ENCODE measurements at regions not wholly inside any gene's neighbourhood (a gene's known extent, or its start where the extent isn't known, plus 50 kb on each side); places are given as distances from the start of the nearest gene placed in this dataset.

DNA sequence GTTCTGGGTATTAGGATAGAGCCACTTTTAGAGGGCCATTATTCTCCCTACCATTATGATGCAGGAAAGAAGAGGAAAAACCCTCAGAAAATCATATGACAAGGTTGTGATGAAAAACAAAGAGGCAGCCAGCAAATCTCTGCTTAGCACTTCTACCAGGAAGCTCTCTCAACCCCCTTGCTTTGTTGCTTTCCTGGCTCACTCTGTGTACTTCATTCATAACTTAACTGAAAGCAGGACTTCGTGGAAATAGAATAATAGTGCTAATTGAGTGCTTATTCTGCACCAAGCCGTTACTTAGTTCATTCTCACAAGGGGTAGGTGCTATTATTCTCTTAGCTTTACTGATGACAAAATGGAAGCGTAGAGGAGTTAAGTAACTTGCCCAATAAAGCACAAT, 354.1 kb downstream of the HRH4 start:
- no peak for DNase-seq (ENCODE audit: low read depth)
- no peak for TF ChIP-seq CTCF (conservative IDR thresholded peaks at IDR 0.05; ENCODE audit: low read depth, low read length)
- no peak overlapping the region for H3K4me3 ChIP-seq (ENCODE audit: low read length)

DNA sequence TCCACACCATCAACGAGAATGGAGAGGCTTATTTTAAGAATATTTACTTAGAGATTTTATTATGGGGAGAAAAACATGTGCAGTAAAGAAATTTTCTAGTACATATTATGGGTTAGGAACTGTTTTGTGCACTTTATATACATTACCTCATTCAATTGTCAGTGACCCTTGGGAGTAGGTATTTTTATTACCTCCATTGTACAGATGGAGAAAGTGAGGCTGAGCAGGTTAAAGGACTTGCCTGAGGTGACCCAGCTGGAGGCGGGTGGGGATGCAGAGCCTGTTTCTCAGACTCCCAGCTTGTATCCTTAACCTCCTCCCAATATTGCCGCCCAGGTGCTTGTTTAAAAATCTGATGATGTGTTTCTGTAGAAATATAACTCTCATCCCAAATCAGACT, 356.7 kb downstream of the HRH4 start:
- no peak for TF ChIP-seq CTCF (conservative IDR thresholded peaks at IDR 0.05; ENCODE audit: low read depth, low read length)
- no peak overlapping the region for H3K4me3 ChIP-seq (ENCODE audit: low read length)
- no peak for DNase-seq (ENCODE audit: low read depth)

DNA sequence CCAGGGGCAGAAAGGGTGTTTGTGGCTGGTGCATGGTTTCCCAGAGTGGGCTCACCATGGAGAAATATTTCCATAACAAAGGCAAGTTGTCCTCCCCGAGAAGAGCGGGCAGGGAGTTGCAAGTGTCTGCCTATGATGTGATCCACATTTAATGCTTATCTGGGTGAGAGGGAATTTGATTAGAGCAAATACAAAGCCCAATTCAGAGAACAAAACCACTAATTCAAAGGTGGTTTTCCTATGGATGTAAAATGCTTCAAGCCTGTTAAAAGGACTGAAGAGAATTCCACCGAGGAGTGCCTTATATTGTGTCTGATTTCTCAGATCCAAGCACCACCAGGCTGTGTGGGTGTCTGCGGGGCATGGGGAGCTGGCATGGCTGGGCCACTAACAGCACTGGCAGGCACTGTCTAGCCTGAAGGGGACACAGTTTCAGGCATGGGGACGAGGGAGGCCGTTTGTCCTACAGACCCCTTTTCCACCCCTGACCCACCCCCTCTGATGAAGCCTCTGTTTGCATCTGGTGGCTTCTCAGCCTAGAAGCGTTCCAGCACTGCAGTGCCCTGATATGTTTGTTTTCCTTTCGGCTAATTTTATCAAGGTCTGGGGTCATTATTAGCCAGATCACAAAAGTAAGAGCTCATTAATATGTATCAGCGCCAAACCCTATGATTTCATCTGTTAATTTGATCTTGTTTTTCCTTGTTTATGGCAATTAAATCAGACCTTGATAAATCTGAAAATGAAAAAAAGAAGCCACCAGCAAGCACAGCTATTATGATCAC, 357.3 kb downstream of the HRH4 start:
- TF ChIP-seq CTCF (conservative IDR thresholded peaks at IDR 0.05; ENCODE audit: low read depth, low read length), result no peak
- no peak overlapping the region for H3K4me3 ChIP-seq (ENCODE audit: low read length)

DNA sequence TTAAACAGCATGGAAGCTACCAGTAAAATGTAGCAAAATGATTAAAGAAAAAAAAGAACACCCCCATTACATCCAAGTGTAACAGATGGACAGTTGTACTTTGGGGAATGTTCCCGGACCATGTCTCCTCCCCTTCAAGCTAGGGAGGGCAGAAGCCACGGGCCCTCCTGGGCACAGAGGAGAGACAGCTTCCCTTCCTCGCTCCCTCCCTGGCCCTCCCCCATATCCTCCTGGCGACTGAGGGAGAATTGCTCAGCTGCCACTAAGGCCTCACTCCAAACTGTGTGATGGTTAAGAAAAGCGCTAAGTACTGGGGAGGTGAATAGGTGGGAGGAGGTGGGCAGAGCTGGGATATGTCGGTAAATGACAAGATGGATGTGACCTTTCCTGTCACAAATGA, 358.0 kb downstream of the HRH4 start:
- DNase-seq (ENCODE audit: low read depth), result no peak
- H3K4me3 ChIP-seq (ENCODE audit: low read length), result no peak overlapping the region
- TF ChIP-seq CTCF (conservative IDR thresholded peaks at IDR 0.05; ENCODE audit: low read depth, low read length), result no peak

More for the DNA sequence above, 357.3 kb downstream of the HRH4 start:
- DNase-seq (ENCODE audit: low read depth), result no peak

- no peak for DNase-seq (ENCODE audit: low read depth)
- TF ChIP-seq CTCF (conservative IDR thresholded peaks at IDR 0.05; ENCODE audit: low read depth, low read length), result no peak
- no peak overlapping the region for H3K4me3 ChIP-seq (ENCODE audit: low read length)
These were observed 358.9 kb downstream of the HRH4 start for GRCh38 chr18:24819141-24819890.

DNA sequence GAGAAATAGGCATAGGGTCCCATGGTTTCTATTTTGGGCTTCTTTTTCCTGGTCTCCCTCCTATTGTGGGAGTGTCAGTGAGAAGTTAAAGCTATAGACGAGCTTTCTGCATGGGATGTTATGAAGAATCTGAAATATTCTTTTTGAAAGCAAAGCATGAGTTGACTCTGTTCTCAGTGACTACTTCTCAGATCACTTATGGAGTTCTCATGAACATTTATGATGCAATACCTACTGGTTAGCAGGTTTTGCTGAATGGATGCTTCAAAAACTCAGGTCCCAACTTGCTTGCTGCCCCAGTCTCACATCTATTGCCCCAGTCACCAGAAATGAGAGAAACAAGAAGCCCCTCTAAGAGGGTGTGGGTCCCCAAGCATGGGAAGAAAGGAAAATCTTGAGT, 365.0 kb downstream of the HRH4 start:
- H3K4me3 ChIP-seq (ENCODE audit: low read length), result no peak overlapping the region
- TF ChIP-seq CTCF (conservative IDR thresholded peaks at IDR 0.05; ENCODE audit: low read depth, low read length), result no peak
- DNase-seq (ENCODE audit: low read depth), result no peak

GRCh38 chr18:24826605-24827004, 366.2 kb downstream of the HRH4 start:
- DNase-seq (ENCODE audit: low read depth), result no peak
- TF ChIP-seq CTCF (conservative IDR thresholded peaks at IDR 0.05; ENCODE audit: low read depth, low read length), result no peak
- H3K4me3 ChIP-seq (ENCODE audit: low read length), result no peak overlapping the region

All from retinal pigment epithelial cell (primary cell).